RWPE1 (cell line): ENCODE measurements at regions not wholly inside any gene's neighbourhood (a gene's known extent, or its start where the extent isn't known, plus 50 kb on each side); places are given as distances from the start of the nearest gene placed in this dataset.
"Not testable (repeated sequence)": the region's sequence is repeated elsewhere in the genome, so short reads cannot be mapped to it uniquely, and the experiment has no call there.

Experiments used
- CTCF ChIA-PET: fragments of 350-600 bp; sonication (Branson Sonifier 250); formaldehyde crosslinking; extraction: SDS; loops from one replicate; lab custom pipeline; 2021; lab: Yijun Ruan, JAX
- POLR2A ChIA-PET: fragments of 400-600 bp; formaldehyde crosslinking; extraction: SDS; loops from one replicate; lab custom pipeline; 2020; ENCODE audit warnings: antibody characterized with exemption; ENCODE audit not compliant: low non-redundant PET; lab: Yijun Ruan, JAX
- DNase-seq: peaks from one replicate; pipeline ENCODE4 v3.0.0; 2012; ENCODE audit warnings: low spot score
- H3K27ac ChIP-seq: fragments of 450-650 bp; 2 replicates; pipeline ENCODE4 v1.5.1; 2017
- CTCF ChIP-seq: fragments of 450-650 bp; conservative IDR thresholded peaks from 2 replicates; pipeline ENCODE4 v1.5.1; 2017; ENCODE audit warnings: low read depth, mild to moderate bottlenecking

GRCh38 chr4:189533603-189534002 lies 407.1 kb upstream of the FRG1 start:
- DNase-seq = no peak
- ChIA-PET POLR2A (no interaction called here), CTCF (no interaction called here)
- no peak overlapping the region for H3K27ac ChIP-seq
- TF ChIP-seq CTCF = no peak

- H3K27ac ChIP-seq = no peak overlapping the region
- no peak for DNase-seq
- ChIA-PET CTCF (no interaction called here), POLR2A (no interaction called here)
- TF ChIP-seq CTCF = no peak
Measured at GRCh38 chr4:189547559-189547958, 393.1 kb upstream of the FRG1 start.

GRCh38 chr4:189548484-189549125 lies 392.1 kb upstream of the FRG1 start:
- CTCF ChIA-PET = no interaction called here
- no peak overlapping the region for H3K27ac ChIP-seq
- DNase-seq = no peak
- POLR2A ChIA-PET = no interaction called here
- no peak for TF ChIP-seq CTCF

GRCh38 chr4:189551931-189552670 lies 388.6 kb upstream of the FRG1 start:
- CTCF ChIA-PET, H3K27ac ChIP-seq, DNase-seq, POLR2A ChIA-PET: not testable (repeated sequence)

GRCh38 chr4:189560605-189561004 lies 380.1 kb upstream of the FRG1 start:
- CTCF ChIA-PET, DNase-seq, H3K27ac ChIP-seq, POLR2A ChIA-PET: not testable (repeated sequence)

GRCh38 chr4:189563751-189564150 lies 376.9 kb upstream of the FRG1 start:
- POLR2A ChIA-PET, CTCF ChIA-PET, H3K27ac ChIP-seq, DNase-seq: not testable (repeated sequence)

DNA sequence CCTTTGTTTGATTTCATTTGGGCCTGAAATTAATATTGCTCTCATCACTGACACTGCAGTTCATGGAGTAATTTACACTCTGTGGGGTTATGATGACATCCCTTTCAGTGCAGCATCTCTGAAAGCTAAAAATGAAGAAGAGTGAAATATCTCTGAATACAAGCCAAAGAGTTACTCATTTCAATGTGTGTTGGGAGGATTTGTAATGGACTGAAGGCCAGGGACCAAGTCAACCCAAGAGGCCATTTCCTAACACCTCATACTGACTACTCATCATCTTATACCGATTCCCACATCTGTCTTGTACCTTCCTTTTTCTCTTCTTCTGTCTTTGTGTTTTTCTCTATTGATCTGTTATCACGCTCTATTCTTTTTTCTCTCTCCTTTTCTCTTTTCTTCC lies 374.4 kb upstream of the FRG1 start:
- DNase-seq, CTCF ChIA-PET, H3K27ac ChIP-seq, POLR2A ChIA-PET: not testable (repeated sequence)

- CTCF ChIA-PET, DNase-seq, H3K27ac ChIP-seq, POLR2A ChIA-PET: not testable (repeated sequence)
Measured at GRCh38 chr4:189566900-189567299, 373.8 kb upstream of the FRG1 start.

DNA sequence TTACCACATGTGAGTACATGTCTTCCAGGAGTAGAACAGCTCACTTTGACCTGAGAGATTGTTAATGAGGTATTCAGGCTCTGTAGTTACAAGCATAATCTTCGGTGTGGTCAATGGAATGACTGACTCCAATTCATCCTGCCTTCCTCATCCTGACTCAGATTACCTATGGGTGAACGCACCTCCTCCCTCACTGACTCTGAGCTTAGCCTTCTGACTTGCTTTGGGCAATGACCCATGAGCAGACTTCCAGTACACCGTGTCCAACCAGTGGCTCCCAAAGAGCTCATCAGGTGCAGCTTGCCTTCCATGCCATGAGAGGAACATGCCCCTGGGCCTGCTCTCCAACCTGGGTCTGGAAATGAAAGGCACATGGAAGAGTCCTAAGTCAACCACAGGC lies 361.0 kb upstream of the FRG1 start:
- H3K27ac ChIP-seq, CTCF ChIA-PET, POLR2A ChIA-PET, DNase-seq: not testable (repeated sequence)

GRCh38 chr4:189586908-189587632 lies 353.6 kb upstream of the FRG1 start:
- POLR2A ChIA-PET, CTCF ChIA-PET, H3K27ac ChIP-seq, DNase-seq: not testable (repeated sequence)

GRCh38 chr4:189589201-189589600 lies 351.5 kb upstream of the FRG1 start:
- DNase-seq, H3K27ac ChIP-seq, CTCF ChIA-PET, POLR2A ChIA-PET: not testable (repeated sequence)
